Testis (tissue), 2 donors: ENCODE measurements at regions not wholly inside any gene's neighbourhood (a gene's known extent, or its start where the extent isn't known, plus 50 kb on each side); places are given as distances from the start of the nearest gene placed in this dataset.

ENCODE experiments used
- DNase-seq: peaks from one replicate; pipeline ENCODE4 v3.0.0-alpha.2; 2019
- H3K27ac ChIP-seq, 2 donors: fragments of 200-600 bp; sonication (generic); one replicate each; pipeline ENCODE4 v1.5.1; 2019
- H3K27me3 ChIP-seq: fragments of 200-600 bp; sonication (generic); one replicate; pipeline ENCODE4 v1.5.1; 2019
- H3K36me3 ChIP-seq: fragments of 200-600 bp; sonication (generic); one replicate; pipeline ENCODE4 v1.5.1; 2017; ENCODE audit warnings: low read depth; ENCODE audit errors: missing control alignments
- H3K4me1 ChIP-seq: fragments of 200-600 bp; sonication (generic); one replicate; pipeline ENCODE4 v1.5.1; 2019
- H3K4me3 ChIP-seq, 2 donors: fragments of 200-600 bp; sonication (generic); one replicate each; pipeline ENCODE4 v1.5.1; 2017 to 2019
- H3K9me3 ChIP-seq: fragments of 200-600 bp; sonication (generic); one replicate; pipeline ENCODE4 v1.5.1; 2017
- CTCF ChIP-seq, 3 experiments: fragments of 450-650 bp in 2 of 3; fragments of 200-600 bp in 1 of 3; sonication (generic) in 1 of 3; IDR thresholded peaks; one replicate each; pipeline ENCODE4 v1.5.1; 2016 to 2019; ENCODE audit warnings: antibody characterized with exemption in 3 of 3, mild to moderate bottlenecking in 2 of 3, moderate library complexity in 1 of 3
- POLR2A ChIP-seq: fragments of 450-650 bp; IDR thresholded peaks from one replicate; pipeline ENCODE4 v1.6.1; 2017; ENCODE audit warnings: antibody characterized with exemption, mild to moderate bottlenecking, moderate library complexity
- WGBS, 2 donors: methylation state at CpG; one replicate each; pipeline ENCODE4 v1.1.5; 2018; 5-methylcytosine and 5-hydroxymethylcytosine counted together
- intact Hi-C: fragments of 100-400 bp; cut with DNase I; formaldehyde crosslinking; loops from one replicate; pipeline ENCODE4 v1.15.1; 2023; ENCODE audit warnings: low total_unique reads

GRCh38 chr12:17695495-17695894, 394.5 kb downstream of the RERGL start:
- Histone ChIP-seq H3K36me3 (no peaks in the 10 kb centered on the region), H3K4me1 (no peaks in the 10 kb centered on the region), H3K9me3 (no peaks in the 10 kb centered on the region), H3K27ac (no peak overlapping the region), H3K27me3 (no peaks in the 10 kb centered on the region), H3K4me3 (no peak overlapping the region)
- 52 to 62% methylated on average over 9 of the region's 9 CpGs for WGBS, 2 donors
- intact Hi-C loops: no loop called here
- no peak for DNase-seq
- TF ChIP-seq POLR2A (no peak), CTCF (IDR thresholded peaks at IDR 0.05) (no peak)

- Histone ChIP-seq H3K27me3 (no peaks in the 10 kb centered on the region), H3K36me3 (no peaks in the 10 kb centered on the region), H3K9me3 (no peaks in the 10 kb centered on the region), H3K4me1 (no peaks in the 10 kb centered on the region), H3K4me3 (no peak overlapping the region), H3K27ac (no peak overlapping the region)
- 82 to 94% methylated on average over 2 of the region's 2 CpGs for WGBS, 2 donors
- intact Hi-C loops: no loop called here
- no peak for TF ChIP-seq CTCF (IDR thresholded peaks at IDR 0.05)
- TF ChIP-seq POLR2A: no peak
- no peak for DNase-seq
These were observed 398.6 kb downstream of the RERGL start for GRCh38 chr12:17691369-17691768.

GRCh38 chr12:17680220-17680619, 409.8 kb downstream of the RERGL start:
- Histone ChIP-seq H3K9me3 (no peaks in the 10 kb centered on the region), H3K4me1 (no peaks in the 10 kb centered on the region), H3K27ac (no peak overlapping the region), H3K4me3 (no peak overlapping the region), H3K27me3 (no peaks in the 10 kb centered on the region), H3K36me3 (no peaks in the 10 kb centered on the region)
- intact Hi-C loops: no loop called here
- no peak for TF ChIP-seq CTCF (IDR thresholded peaks at IDR 0.05)
- no peak for DNase-seq
- 49 to 56% methylated on average over 2 of the region's 2 CpGs for WGBS, 2 donors

- H3K36me3 ChIP-seq: no peaks in the 10 kb centered on the region
- H3K27ac ChIP-seq: no peak overlapping the region
- H3K4me3 ChIP-seq: no peak overlapping the region
- no peaks in the 10 kb centered on the region for H3K4me1 ChIP-seq
- H3K9me3 ChIP-seq: no peaks in the 10 kb centered on the region
- H3K27me3 ChIP-seq: no peaks in the 10 kb centered on the region
- TF ChIP-seq CTCF (IDR thresholded peaks at IDR 0.05) (no peak), POLR2A (no peak)
- intact Hi-C loops: no loop called here
- DNase-seq: no peak
- 93 to 96% methylated on average over 3 to 10 of the region's 10 CpGs for WGBS, 2 donors
These were observed 423.2 kb downstream of the RERGL start for GRCh38 chr12:17666641-17667324.

- Histone ChIP-seq H3K4me3 (no peak overlapping the region), H3K9me3 (no peaks in the 10 kb centered on the region), H3K36me3 (no peaks in the 10 kb centered on the region), H3K4me1 (no peaks in the 10 kb centered on the region), H3K27me3 (no peaks in the 10 kb centered on the region), H3K27ac (no peak overlapping the region)
- DNase-seq: no peak
- TF ChIP-seq CTCF (IDR thresholded peaks at IDR 0.05) (no peak), POLR2A (no peak)
- WGBS, 2 donors: 91 to 99% methylated on average over 9 of the region's 9 CpGs
- intact Hi-C loops: no loop called here
These were observed 424.2 kb downstream of the RERGL start for GRCh38 chr12:17665839-17666238.
